ENCODE measurements at regions not wholly inside any gene's neighbourhood (a gene's known extent, or its start where the extent isn't known, plus 50 kb on each side); places are given as distances from the start of the nearest gene placed in this dataset.

- no peak overlapping the region for H3K4me3 ChIP-seq (ENCODE audit: low read length)
- no peaks in the 10 kb centered on the region for H3K4me1 ChIP-seq (ENCODE audit: control insufficient read depth, insufficient read depth, low read length)
- H3K27me3 ChIP-seq (ENCODE audit: control insufficient read depth, insufficient read depth, low read length): no peaks in the 10 kb centered on the region
- no peak for DNase-seq (ENCODE audit: low read depth, low spot score)
- no CpG with 5 or more reads among the region's 1 CpG for WGBS (ENCODE audit: insufficient coverage, insufficient read length)
- no peaks in the 10 kb centered on the region for H3K9me3 ChIP-seq (ENCODE audit: control insufficient read depth, insufficient read depth, low read length)
- H3K36me3 ChIP-seq (ENCODE audit: control insufficient read depth, insufficient read depth, low read length): no peaks in the 10 kb centered on the region
- no peak overlapping the region for H3K27ac ChIP-seq (ENCODE audit: low read length)
Measured at GRCh38 chr13:62324842-62325241, 909.2 kb upstream of the PCDH20 start.

DNA sequence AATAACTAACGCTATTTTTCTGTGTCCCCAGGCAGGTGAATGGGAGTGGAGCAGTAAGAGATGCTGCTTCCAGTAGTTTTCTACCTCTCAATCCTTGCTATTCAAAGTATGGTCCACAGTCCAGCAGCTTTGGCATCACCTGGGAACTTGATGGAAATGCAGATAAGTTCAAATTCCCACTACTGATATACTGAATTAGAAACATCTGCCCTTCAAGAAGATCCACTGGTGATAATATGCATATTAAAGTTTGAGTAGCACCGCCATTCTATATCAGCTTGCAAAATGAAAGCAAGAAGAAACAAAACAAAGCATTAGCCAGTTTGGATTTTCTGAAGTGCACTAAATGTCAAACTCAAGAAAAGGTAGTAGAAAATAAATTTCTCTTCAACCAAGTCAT, 906.2 kb upstream of the PCDH20 start:
- Histone ChIP-seq H3K9me3 (ENCODE audit: control insufficient read depth, insufficient read depth, low read length) (no peaks in the 10 kb centered on the region), H3K27me3 (ENCODE audit: control insufficient read depth, insufficient read depth, low read length) (no peaks in the 10 kb centered on the region), H3K4me1 (ENCODE audit: control insufficient read depth, insufficient read depth, low read length) (no peaks in the 10 kb centered on the region), H3K36me3 (ENCODE audit: control insufficient read depth, insufficient read depth, low read length) (no peaks in the 10 kb centered on the region), H3K4me3 (ENCODE audit: low read length) (no peak overlapping the region), H3K27ac (ENCODE audit: low read length) (no peak overlapping the region)
- DNase-seq (ENCODE audit: low read depth, low spot score): no peak
- WGBS (ENCODE audit: insufficient coverage, insufficient read length): no CpG with 5 or more reads among the region's 2 CpGs

DNA sequence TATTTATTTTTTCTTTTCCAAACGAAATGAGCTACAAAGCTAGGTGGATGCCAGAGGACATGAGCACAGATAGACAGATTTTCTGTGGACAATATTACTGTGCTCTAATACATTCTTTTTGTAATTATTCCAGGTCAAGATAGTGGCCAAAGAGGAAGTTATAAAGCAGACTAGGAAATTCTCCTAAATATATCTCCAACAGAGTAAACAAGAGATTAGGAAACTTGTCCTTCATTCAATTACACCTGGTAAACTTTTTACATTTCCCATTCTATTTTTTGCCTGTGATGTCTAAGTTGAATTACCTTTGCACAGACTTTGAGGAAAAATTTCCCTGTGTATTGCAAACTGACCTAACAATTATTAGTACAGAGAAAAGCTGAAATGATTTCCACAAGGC, 905.5 kb upstream of the PCDH20 start:
- no CpG with 5 or more reads among the region's 1 CpG for WGBS (ENCODE audit: insufficient coverage, insufficient read length)

GRCh38 chr13:62320129-62321108, 904.8 kb upstream of the PCDH20 start:
- Histone ChIP-seq H3K36me3 (ENCODE audit: control insufficient read depth, insufficient read depth, low read length) (no peaks in the 10 kb centered on the region), H3K4me1 (ENCODE audit: control insufficient read depth, insufficient read depth, low read length) (no peaks in the 10 kb centered on the region), H3K27me3 (ENCODE audit: control insufficient read depth, insufficient read depth, low read length) (no peaks in the 10 kb centered on the region), H3K9me3 (ENCODE audit: control insufficient read depth, insufficient read depth, low read length) (no peaks in the 10 kb centered on the region), H3K4me3 (ENCODE audit: low read length) (no peak overlapping the region), H3K27ac (ENCODE audit: low read length) (no peak overlapping the region)
- 100% methylated on average over 1 of the region's 4 CpGs for WGBS (ENCODE audit: insufficient coverage, insufficient read length)
- no peak for DNase-seq (ENCODE audit: low read depth, low spot score)

More for the DNA sequence above, 905.5 kb upstream of the PCDH20 start:
- Histone ChIP-seq H3K27ac (ENCODE audit: low read length) (no peak overlapping the region), H3K36me3 (ENCODE audit: control insufficient read depth, insufficient read depth, low read length) (no peaks in the 10 kb centered on the region), H3K9me3 (ENCODE audit: control insufficient read depth, insufficient read depth, low read length) (no peaks in the 10 kb centered on the region), H3K27me3 (ENCODE audit: control insufficient read depth, insufficient read depth, low read length) (no peaks in the 10 kb centered on the region), H3K4me1 (ENCODE audit: control insufficient read depth, insufficient read depth, low read length) (no peaks in the 10 kb centered on the region), H3K4me3 (ENCODE audit: low read length) (no peak overlapping the region)
- no peak for DNase-seq (ENCODE audit: low read depth, low spot score)

DNA sequence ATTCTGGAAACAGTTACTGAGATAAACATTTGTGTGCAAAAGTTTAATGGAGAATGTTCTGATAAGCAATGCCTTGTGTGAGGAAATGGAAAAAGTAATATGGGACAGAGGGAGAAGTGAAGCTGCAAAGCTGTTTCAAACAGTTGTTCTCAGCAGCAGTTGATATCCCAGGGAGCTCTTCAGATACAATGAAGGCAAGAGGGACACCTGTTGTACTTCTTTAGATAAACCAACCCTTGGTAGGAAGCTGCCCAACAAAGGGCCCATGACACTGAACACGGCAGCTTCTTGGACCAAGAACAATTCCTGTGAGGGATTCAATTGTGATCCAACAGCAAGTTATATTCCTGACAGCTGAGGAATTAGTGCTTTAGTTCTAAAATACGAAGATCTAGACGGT, 894.3 kb upstream of the PCDH20 start:
- no peaks in the 10 kb centered on the region for H3K36me3 ChIP-seq (ENCODE audit: control insufficient read depth, insufficient read depth, low read length)
- no CpG with 5 or more reads among the region's 3 CpGs for WGBS (ENCODE audit: insufficient coverage, insufficient read length)
- no peaks in the 10 kb centered on the region for H3K27me3 ChIP-seq (ENCODE audit: control insufficient read depth, insufficient read depth, low read length)
- H3K4me3 ChIP-seq (ENCODE audit: low read length): no peak overlapping the region
- no peaks in the 10 kb centered on the region for H3K4me1 ChIP-seq (ENCODE audit: control insufficient read depth, insufficient read depth, low read length)
- no peak overlapping the region for H3K27ac ChIP-seq (ENCODE audit: low read length)
- H3K9me3 ChIP-seq (ENCODE audit: control insufficient read depth, insufficient read depth, low read length): no peaks in the 10 kb centered on the region
- no peak for DNase-seq (ENCODE audit: low read depth, low spot score)

DNA sequence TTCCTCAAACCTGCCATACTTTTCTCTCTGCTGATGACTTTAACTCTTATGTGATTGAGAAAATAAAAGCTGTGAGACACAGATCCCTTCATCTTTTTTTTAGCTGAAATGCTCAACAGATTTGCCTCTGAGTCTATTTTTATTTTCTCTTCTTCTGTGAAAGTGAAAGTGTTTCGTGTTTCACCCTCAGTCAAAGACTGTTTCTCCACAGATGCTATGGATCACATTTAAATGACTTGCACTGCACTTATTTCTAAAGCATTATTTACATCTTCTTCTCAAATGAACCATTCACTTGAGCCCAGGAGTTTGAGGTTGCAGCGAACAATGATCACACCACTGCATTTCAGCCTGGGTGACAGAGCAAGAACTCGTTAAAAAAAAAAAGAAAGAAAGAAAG, 890.1 kb upstream of the PCDH20 start:
- Histone ChIP-seq H3K27ac (ENCODE audit: low read length) (no peak overlapping the region), H3K27me3 (ENCODE audit: control insufficient read depth, insufficient read depth, low read length) (no peaks in the 10 kb centered on the region), H3K4me3 (ENCODE audit: low read length) (no peak overlapping the region), H3K4me1 (ENCODE audit: control insufficient read depth, insufficient read depth, low read length) (no peaks in the 10 kb centered on the region), H3K36me3 (ENCODE audit: control insufficient read depth, insufficient read depth, low read length) (no peaks in the 10 kb centered on the region), H3K9me3 (ENCODE audit: control insufficient read depth, insufficient read depth, low read length) (no peaks in the 10 kb centered on the region)
- no peak for DNase-seq (ENCODE audit: low read depth, low spot score)
- WGBS (ENCODE audit: insufficient coverage, insufficient read length): no CpG with 5 or more reads among the region's 3 CpGs

DNA sequence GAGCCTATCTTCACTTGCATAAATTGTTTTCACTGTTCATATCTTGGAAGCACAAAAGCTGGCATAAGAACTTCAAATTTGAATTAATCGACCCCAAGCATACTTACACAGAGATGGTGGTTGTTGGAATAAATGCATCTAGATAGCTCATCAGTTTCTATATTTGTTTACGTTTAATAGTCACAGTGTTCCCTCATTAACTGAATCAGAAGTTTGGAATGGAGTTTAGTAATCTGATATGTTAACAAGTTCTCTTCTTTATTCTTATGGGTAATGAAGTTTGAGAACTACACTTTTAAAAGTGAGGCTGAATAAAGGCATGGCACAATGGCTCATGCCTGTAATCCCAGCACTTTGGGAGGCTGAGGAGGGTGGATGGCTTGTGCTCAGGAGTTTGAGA, 886.7 kb upstream of the PCDH20 start:
- no peaks in the 10 kb centered on the region for H3K4me1 ChIP-seq (ENCODE audit: control insufficient read depth, insufficient read depth, low read length)
- H3K27ac ChIP-seq (ENCODE audit: low read length): no peak overlapping the region
- H3K9me3 ChIP-seq (ENCODE audit: control insufficient read depth, insufficient read depth, low read length): no peaks in the 10 kb centered on the region
- no peaks in the 10 kb centered on the region for H3K27me3 ChIP-seq (ENCODE audit: control insufficient read depth, insufficient read depth, low read length)
- no CpG with 5 or more reads among the region's 2 CpGs for WGBS (ENCODE audit: insufficient coverage, insufficient read length)
- no peaks in the 10 kb centered on the region for H3K36me3 ChIP-seq (ENCODE audit: control insufficient read depth, insufficient read depth, low read length)
- no peak overlapping the region for H3K4me3 ChIP-seq (ENCODE audit: low read length)
- DNase-seq (ENCODE audit: low read depth, low spot score): no peak

DNA sequence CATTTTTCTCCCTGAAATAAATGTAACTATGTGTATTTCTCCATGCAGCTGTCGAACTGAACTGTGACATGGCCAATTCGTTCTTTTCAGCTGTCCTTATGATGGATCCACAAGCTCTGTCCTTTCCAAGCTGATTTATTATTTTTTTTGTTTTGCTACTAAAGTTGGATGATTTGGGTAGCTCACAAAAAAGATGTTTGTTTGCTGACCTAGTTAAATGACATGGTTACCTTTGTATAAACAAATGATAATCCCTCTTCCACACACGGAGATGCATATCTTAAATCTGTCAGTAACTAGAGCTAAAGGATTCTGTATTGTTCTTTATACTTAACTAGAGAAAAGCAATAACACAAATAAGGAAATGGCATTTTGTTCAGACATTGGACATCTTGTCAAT, 884.3 kb upstream of the PCDH20 start:
- Histone ChIP-seq H3K4me1 (ENCODE audit: control insufficient read depth, insufficient read depth, low read length) (no peaks in the 10 kb centered on the region), H3K9me3 (ENCODE audit: control insufficient read depth, insufficient read depth, low read length) (no peaks in the 10 kb centered on the region), H3K4me3 (ENCODE audit: low read length) (no peak overlapping the region), H3K27me3 (ENCODE audit: control insufficient read depth, insufficient read depth, low read length) (no peaks in the 10 kb centered on the region), H3K36me3 (ENCODE audit: control insufficient read depth, insufficient read depth, low read length) (no peaks in the 10 kb centered on the region), H3K27ac (ENCODE audit: low read length) (no peak overlapping the region)
- no peak for DNase-seq (ENCODE audit: low read depth, low spot score)
- no CpG with 5 or more reads among the region's 3 CpGs for WGBS (ENCODE audit: insufficient coverage, insufficient read length)

- no peak for DNase-seq (ENCODE audit: low read depth, low spot score)
- Histone ChIP-seq H3K9me3 (ENCODE audit: control insufficient read depth, insufficient read depth, low read length) (no peaks in the 10 kb centered on the region), H3K27ac (ENCODE audit: low read length) (no peak overlapping the region), H3K36me3 (ENCODE audit: control insufficient read depth, insufficient read depth, low read length) (no peaks in the 10 kb centered on the region), H3K4me3 (ENCODE audit: low read length) (no peak overlapping the region), H3K27me3 (ENCODE audit: control insufficient read depth, insufficient read depth, low read length) (no peaks in the 10 kb centered on the region), H3K4me1 (ENCODE audit: control insufficient read depth, insufficient read depth, low read length) (no peaks in the 10 kb centered on the region)
Measured at GRCh38 chr13:62296812-62297211, 881.2 kb upstream of the PCDH20 start.

DNA sequence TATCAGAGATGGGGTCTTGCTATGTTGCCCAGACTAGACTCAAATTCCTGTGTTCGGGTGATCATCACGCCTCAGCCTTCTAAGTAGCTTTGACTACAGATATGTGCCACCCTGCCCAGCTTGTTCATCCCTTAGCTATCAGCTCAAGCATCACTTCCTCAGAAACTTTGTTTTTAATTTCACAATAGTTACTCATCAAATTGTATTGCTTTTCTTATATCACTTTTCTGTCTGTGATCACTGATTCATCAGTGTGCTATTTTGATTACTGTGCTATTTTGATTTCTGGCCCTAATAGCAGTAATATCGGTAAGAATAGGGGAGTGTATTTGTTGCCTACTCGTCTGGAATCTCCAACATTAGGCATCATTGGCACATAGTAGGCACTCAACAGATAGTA, 878.6 kb upstream of the PCDH20 start:
- Histone ChIP-seq H3K27ac (ENCODE audit: low read length) (no peak overlapping the region), H3K9me3 (ENCODE audit: control insufficient read depth, insufficient read depth, low read length) (no peaks in the 10 kb centered on the region), H3K4me3 (ENCODE audit: low read length) (no peak overlapping the region), H3K4me1 (ENCODE audit: control insufficient read depth, insufficient read depth, low read length) (no peaks in the 10 kb centered on the region), H3K27me3 (ENCODE audit: control insufficient read depth, insufficient read depth, low read length) (no peaks in the 10 kb centered on the region), H3K36me3 (ENCODE audit: control insufficient read depth, insufficient read depth, low read length) (no peaks in the 10 kb centered on the region)
- no CpG with 5 or more reads among the region's 4 CpGs for WGBS (ENCODE audit: insufficient coverage, insufficient read length)
- DNase-seq (ENCODE audit: low read depth, low spot score): no peak

Measured in iPS DF 6.9 (cell line).